ENCODE measurements at regions not wholly inside any gene's neighbourhood (a gene's known extent, or its start where the extent isn't known, plus 50 kb on each side); places are given as distances from the start of the nearest gene placed in this dataset.
"Not testable (repeated sequence)": the region's sequence is repeated elsewhere in the genome, so short reads cannot be mapped to it uniquely, and the experiment has no call there.

DNA sequence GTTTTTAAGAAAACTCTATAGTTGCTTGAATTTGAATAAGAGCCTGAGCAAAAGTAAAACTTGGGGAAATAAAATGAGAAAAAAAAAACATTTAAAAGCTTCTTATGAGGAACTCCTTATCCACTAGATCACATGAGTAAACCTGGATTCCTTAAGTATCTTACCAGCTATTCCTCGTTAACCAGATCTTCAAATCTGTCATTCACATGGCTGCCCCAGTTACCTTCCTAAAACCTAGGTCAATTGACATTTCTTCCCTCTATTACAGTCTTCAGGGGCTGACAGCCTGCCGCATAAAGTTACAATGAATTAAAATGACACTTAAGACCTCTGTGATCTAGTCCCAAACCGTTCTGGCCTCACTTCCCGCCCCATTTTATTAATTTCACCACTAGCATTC is 583.6 kb downstream of the NR2F2 start:
- no peak for DNase-seq (ENCODE audit: low spot score)

- no peak for DNase-seq (ENCODE audit: low spot score)
Measured at GRCh38 chr15:96916750-96917149, 586.2 kb downstream of the NR2F2 start.

DNA sequence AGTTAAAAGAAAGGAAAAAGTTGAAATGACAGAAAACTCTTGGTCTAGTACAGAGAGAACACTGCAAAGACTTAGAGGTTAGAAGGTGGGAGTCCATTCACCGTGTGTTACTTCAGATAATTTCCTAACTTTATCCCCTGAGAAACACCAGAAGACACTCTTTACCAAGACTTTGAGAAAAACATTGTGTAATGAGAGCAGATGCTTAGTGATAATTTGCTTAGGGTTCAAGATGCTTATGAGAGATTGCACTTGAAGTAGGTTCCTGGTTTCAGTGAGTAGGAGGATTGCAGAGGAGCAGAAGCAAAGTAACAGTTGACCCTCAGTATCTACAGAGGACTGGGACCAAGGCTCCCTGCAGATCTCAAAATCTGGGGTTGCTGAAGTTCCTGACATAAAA is 594.1 kb downstream of the NR2F2 start:
- DNase-seq (ENCODE audit: low spot score) = no peak

GRCh38 chr15:96947296-96948229 is 617.1 kb downstream of the NR2F2 start:
- DNase-seq (ENCODE audit: low spot score) = no peak

GRCh38 chr15:96948981-96949380 is 618.5 kb downstream of the NR2F2 start:
- no peak for DNase-seq (ENCODE audit: low spot score)

DNA sequence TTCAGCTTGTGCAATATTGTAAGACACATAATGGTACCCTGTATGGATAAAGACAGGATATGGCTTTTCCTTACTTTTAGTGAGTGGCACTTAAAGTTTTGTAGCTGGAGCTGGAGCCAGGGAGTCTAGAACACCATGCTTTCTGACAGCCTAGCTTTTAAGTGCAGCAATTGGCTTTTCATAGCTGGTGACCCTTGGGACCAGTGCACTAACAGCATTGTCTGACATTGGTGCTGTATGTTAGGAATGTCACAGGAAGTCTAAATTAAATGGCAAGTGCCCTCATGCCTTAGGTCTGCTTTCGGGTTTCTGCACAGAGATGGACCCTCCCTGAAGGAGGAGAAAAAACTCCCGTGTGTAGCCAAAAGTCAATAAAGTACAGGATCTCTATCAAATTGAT is 628.2 kb downstream of the NR2F2 start:
- no peak for DNase-seq (ENCODE audit: low spot score)

GRCh38 chr15:96959501-96959900 is 629.0 kb downstream of the NR2F2 start:
- DNase-seq (ENCODE audit: low spot score) = no peak

GRCh38 chr15:96960711-96961480 is 630.4 kb downstream of the NR2F2 start:
- no peak for DNase-seq (ENCODE audit: low spot score)

DNA sequence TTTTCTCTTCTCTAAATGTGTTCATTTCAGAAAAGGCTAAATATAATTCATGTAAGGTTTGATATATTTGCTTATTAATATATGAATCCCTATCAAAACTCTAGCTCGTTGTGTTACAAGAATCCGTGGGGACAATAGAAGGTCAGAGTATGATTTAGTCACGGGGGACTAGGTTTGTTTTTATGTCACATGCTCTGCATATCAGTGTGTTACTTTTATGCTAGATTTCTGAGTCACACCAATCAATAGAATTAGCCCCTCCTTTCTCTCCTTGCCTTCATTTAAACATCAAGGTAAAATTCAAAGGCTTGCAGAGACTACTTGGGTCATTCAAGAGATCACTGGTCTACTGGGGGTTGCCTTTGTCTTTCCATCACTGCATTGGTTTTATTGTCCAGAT is 636.1 kb downstream of the NR2F2 start:
- DNase-seq (ENCODE audit: low spot score) = no peak

DNA sequence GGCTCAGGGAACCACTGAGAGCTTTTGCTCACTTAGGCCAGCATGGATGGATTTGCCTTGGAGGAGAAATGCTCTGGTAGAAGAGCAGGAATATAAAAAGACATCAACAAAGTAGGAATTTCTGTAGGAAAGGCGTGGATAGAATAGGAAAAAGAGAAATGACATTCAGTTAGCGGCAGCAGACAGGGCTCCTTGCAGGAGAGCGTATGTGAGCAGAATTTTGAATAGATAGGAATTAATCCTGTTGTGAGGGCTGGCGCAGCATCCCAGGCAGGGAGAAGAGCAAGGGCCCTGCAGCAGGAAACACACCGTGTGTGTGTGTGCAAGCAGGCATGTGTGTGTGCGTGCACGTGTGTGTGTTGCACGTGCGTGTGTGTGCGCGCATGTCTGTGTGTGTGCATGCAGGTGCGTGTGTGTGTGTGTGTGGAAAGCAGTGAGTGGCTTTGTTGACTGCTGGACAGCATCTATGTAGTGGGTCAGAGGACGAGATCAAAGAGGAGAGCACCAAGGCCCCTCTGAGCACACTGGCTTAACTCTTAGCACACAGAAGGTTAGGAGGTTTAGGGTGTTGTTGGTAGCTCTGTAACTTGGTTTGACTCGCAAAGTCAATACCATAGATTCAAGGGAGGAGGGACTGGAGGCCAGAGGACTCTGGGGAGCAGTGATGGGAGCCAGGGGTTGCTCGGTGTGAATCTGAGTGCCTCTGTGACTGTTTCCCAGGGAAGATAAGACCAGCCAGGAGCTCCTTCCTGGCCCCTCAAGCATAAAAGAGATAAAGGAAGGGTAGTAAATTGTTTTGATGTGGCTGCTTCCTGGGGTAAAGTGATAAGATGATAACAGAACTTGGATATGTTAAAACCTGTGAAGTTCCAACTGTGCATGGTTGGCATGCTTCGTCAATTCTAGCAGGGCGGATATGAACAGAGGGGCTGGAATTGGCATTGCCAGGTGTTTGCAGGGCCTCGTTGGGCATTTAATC is 639.5 kb downstream of the NR2F2 start:
- no peak for DNase-seq (ENCODE audit: low spot score)

DNA sequence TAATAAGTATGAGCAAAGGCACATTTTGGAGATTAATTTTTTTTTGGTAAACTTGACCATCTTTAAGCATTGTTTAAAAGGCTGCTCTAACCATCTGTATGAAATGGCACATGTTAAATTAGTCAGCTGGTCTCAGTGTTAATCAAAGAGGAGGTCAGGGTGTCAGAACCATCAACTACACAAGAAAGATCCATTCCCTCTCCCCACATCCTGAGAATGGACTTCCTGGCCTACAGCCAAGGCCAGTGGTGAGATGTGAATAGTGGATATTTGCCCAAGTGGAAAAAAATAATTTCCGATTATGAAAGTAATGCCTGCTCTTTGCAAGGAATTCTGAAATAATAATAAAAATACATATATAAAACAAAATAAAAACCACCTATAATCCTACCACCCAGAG is 641.7 kb downstream of the NR2F2 start:
- no peak for DNase-seq (ENCODE audit: low spot score)

- DNase-seq (ENCODE audit: low spot score) = no peak
Measured at GRCh38 chr15:96974761-96975160, 644.3 kb downstream of the NR2F2 start.

DNA sequence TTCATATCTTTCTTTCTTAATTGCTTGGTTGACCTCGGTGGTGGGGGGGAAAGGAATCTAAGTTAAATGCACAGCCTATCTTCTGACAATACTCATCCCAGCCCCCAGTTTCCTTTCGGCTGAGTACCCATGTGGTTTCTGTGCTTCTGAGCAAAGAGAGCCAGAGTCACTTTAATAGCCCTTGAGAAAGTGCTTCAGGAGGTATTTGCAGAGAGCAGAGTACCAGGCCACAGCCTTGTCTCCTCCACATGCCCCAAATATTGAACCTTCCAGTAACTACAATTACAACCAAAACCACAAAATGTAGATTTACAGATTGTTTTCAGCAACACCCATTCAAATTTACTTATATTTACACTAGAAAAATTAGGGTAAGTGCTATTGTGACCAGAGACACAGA is 647.4 kb downstream of the NR2F2 start:
- no peak for DNase-seq (ENCODE audit: low spot score)

DNA sequence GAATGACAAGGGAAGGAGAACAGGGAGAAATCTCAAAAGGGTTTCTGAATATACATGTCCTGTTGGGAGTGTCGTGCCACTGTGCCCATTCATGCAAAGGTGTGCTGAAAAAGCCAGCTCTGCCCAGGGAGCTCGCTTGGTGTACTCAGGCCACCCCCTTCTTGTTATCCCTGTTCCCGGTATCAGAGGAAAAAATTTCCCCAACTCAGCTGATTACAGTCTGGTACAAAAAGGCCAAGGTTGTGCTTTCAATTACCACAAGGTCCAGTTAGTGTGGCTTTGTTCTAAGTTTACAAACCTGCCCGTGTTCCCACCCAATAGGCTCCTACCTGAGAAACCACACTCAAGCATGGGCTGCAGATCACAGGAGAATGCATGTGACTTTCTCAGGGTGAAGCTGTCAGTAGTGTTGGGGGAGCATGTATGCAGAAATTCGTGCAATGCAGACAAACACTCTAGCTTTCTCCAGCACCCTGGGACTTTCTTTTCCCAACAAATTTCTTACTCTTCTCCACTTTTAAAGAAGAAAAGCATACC is 648.5 kb downstream of the NR2F2 start:
- DNase-seq (ENCODE audit: low spot score) = no peak

GRCh38 chr15:96984121-96984671 is 653.7 kb downstream of the NR2F2 start:
- DNase-seq (ENCODE audit: low spot score) = not testable (repeated sequence)

DNA sequence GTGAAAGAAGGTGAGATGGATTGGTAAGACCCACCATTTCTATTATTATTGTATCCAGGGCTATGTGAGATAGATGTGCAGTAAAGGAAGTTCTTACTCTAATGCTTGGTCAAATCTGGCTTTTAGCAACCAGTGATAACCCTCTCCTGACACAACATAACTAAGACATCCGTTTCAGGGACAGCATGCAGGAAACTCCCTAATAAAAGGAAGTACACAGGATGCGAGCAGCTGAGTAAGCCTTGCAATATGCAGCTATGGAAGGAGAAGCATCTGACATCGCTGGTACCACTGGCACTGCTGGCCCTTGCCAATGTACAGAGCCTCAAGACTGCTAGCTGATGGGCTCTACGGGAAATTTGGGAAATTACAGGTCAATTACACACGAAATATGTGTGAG is 662.3 kb downstream of the NR2F2 start:
- DNase-seq (ENCODE audit: low spot score) = no peak

- DNase-seq (ENCODE audit: low spot score) = no peak
Measured at GRCh38 chr15:96997538-96997937, 667.0 kb downstream of the NR2F2 start.

GRCh38 chr15:97009031-97009431 is 678.5 kb downstream of the NR2F2 start:
- DNase-seq (ENCODE audit: low spot score) = no peak

DNA sequence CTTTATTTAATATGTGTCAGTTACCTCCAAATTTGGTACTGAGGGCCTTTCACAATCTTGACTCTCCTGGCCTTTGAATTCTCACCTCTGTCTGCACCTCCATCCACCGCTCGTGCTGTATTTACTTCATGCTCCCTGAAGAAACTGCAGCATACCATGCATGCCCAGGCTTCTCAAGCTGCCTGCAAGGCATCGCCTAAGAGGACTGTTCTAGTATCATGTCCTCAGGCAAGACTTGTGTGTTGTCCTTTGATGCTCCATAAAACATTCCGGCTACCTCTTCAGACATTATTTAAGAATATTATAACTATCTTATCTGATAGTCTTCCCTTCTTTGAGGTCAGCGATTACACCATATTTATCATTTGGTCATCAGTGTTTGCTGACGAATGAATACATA is 682.5 kb downstream of the NR2F2 start:
- no peak for DNase-seq (ENCODE audit: low spot score)

DNA sequence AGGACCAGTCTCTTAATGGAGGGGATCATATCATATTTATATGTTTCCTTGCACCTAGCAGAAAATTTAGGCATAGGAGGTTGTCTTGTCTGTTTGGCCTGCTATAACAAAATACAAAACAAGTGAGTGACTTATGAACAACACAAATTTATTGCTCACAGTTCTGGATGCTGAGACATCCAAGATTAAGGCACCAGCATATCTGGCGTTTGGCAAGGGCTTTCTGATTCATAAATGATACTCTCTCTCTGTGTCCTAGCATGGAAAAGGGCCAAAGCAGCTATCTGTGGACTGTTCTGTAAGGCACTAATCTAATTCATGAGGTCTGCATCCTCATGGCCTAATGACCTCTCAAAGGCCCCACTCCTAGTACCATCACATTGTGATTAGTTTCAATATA is 683.0 kb downstream of the NR2F2 start:
- no peak for DNase-seq (ENCODE audit: low spot score)

- DNase-seq (ENCODE audit: low spot score) = no peak
Measured at GRCh38 chr15:97014001-97014400, 683.5 kb downstream of the NR2F2 start.

- DNase-seq (ENCODE audit: low spot score) = no peak
Measured at GRCh38 chr15:97023488-97023844, 693.0 kb downstream of the NR2F2 start.
